ENCODE measurements at regions not wholly inside any gene's neighbourhood (a gene's known extent, or its start where the extent isn't known, plus 50 kb on each side); places are given as distances from the start of the nearest gene placed in this dataset.
A peak's percentile ranks its signal among the peaks of the same experiment; 100 is the strongest.

DNA sequence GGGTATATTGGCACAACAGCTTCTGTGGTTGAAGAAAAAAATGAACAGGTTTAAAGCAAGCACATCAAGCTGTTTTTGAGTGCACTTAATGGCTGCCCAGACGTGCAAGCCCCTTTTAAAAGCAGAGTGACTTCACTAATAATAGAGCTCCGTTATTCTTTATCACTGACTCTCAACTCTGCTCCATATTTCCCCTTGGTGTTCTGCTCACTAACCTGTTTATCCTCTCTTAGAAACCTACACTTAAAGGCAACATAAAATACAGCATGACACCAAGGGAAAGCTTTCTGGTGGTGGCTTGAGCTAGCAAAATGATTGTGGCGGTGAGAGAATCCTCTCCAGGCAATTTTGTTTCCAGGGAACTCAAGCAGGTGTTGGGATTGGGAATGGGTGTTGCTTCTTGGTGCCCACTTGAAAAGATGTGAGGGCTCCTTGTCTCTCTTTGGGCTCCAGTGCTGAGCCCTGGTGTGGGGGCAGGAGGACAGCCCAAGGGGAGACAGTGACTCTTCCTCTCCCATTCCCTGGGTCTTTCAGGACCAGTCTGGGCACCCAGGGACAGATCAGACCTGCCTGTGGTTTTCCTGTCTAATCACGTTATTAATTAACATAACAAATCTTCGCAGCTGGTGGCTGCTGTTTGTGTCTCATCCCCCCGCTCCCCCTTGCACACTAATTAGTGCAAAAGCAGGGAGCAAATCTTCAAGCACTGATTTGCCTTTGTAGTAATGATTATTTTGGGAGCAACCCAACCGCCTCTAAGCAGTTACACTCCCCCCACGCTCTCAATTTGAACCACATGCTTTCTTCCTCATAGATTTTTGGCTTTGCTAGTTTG lies 289.4 kb upstream of the CXCR4 start:
- DNase-seq (ENCODE audit: extremely low read depth in 1 of 2, low read depth in 1 of 2) = no peak

DNA sequence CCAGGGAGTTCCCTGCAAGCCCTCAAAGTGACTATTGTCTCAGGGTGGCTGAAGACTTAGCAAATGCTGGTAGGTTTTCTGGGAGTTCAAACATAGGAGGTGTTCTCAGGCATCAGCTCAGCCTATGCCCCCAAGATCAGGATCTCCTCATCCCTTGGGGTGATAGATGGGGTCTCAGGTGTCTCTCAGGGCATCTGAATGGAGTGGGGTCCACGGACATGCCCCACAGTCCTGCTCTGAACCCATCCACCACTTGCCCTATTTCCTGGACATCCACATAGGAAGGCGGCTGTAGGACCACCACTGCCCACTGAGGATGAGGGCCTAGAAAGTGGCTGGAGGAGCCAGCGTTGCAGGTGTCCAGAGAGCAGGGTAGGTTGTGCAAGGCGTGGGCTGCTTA lies 287.0 kb upstream of the CXCR4 start:
- no peak for DNase-seq (ENCODE audit: extremely low read depth in 1 of 2, low read depth in 1 of 2)

DNA sequence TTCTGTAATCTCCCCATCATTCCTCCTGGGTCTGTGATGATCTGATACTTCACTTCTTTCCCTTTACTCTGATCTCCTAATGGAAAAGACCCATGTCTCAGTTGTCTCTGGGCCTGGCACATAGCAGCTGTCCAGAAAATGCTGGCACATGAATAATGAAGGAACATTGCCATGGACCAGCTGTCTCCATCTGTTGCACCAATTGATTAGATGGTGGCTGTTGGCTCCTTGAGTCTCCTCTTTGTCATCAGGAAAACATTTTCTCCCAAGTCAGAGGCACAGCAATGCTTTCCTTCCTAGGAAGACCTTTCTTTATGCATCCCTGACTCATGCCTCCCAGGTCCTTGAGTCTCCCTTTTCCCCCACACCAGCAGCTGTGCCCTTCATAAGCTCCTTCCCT lies 286.2 kb upstream of the CXCR4 start:
- DNase-seq (ENCODE audit: extremely low read depth in 1 of 2, low read depth in 1 of 2) = no peak

DNA sequence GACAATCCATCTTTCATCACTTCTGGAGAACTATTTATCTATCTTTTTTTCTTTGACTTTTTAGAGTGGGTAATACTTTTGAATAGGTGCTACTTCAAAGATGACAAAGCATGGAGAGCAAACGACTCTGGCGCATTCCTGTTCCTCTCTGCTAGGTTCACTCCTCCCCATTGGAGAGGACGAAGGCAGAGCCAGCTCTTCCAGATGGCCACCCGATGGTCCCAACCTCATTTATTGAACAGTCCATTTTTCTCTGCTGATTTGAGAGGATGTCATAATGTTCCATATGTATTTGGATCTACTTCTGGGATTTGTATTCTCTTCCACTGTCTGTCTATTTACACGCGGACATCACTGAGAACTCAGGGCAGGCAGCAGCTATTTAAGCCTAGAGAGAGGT lies 284.3 kb upstream of the CXCR4 start:
- no peak for DNase-seq (ENCODE audit: extremely low read depth in 1 of 2, low read depth in 1 of 2)

DNA sequence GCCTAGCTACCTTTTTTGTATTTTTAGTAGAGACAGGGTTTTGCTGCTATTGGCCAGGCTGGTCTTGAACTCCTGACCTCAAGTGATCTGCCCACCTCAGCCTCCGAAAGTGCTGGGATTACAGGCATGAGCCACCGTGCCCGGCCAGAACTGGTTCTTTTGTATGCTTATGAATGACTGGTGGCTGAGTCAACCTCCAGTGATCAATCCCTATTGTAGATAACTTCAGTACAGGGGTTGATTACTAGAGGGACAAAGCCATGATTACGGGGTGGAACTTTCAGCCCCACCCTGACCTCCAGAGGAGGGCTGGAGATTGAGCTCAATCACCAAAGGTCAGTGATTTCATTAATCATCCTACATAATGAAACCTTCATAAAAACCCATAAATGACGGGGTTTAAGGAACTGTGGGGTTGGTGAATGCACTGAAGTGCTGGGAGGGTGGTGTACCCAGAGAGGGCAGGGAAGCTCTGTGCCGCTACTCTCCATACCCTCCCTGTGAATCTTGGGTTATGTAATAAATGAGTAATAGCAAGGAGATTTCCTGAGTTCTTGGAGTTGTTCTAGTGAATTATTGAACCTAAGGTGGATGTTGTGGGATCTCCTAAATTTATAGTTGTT lies 281.8 kb upstream of the CXCR4 start:
- no peak for DNase-seq (ENCODE audit: extremely low read depth in 1 of 2, low read depth in 1 of 2)

DNA sequence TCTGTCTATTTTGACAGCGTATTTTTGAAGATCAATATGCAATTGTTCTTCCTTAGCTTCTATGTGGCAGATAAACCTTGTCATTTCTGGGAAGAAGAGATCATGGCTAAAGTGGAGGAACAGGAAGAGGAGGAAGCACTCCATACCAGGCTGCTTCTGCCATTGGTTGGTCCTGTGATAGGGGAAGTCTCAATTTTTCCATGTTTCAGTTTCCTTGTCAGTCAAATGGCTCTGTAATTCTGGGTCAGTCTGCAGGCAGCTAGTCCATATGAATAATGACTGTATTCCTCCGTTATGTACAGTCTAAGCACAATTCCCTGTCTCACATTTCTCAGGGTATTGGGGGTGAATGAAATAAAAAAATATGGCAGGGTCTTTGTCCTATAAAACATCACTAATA lies 277.6 kb upstream of the CXCR4 start:
- DNase-seq (ENCODE audit: extremely low read depth in 1 of 2, low read depth in 1 of 2) = no peak

DNA sequence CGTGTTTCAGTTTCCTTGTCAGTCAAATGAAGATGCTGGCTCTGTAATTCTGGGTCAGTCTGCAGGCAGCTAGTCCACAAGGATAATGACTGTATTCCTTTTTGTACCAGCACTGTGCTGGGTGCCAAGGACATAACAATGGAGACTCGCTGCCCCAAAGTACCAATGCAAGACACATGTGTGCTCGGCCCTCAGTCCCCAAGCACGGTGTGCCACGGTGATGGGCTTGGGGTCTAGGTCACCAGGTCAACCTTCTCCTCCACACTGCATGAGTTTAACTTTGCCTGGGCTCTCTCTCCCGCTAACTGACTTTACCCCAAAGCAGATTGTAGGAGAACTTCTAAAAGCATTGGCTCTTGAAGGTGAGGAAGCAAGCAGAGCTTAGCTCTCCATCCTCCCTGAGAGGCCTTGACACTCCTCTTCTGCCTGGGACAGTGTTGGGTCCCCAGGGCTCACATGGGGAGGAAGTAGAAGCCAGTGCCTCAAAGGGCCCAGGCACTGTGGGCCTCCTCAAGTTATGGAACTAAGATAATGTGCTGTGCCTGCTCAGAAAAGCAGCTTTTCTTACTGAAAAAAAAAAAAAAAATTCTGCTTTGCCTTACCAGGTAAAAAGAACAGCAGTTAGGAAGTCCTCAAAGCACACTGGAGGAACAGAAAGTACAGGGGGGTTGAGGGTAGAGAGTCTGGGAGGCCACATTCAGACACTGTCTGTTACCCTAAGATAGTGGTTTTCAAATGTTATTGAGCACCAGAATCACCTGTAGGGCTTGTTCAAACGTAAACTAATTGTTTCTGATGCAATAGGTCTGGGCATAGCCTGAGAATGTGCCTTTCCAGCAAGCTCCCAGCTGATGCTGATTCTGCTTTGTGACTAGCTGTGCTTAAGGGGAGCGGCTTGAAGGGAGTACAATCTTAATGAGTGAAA lies 276.4 kb upstream of the CXCR4 start:
- DNase-seq (ENCODE audit: extremely low read depth in 1 of 2, low read depth in 1 of 2) = no peak

DNA sequence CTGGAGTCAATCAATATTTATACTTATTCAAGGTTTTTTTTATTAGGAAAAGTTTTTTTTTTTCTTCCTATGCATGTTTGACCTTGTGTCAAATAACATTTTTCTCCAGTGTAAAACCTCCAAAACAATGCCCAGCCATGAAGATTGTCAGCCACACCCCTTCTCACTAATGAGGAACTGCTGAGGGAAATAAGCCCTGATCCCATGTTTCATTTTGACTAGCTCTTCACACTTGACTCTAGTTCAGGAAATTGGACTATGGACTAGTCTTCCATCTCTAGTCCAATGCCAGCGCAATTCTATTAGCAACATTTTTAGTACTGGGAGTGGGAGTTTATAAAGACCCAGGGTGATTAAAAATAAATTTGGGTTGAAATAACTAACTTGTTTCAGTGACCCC lies 275.6 kb upstream of the CXCR4 start:
- DNase-seq (ENCODE audit: extremely low read depth in 1 of 2, low read depth in 1 of 2) = no peak

DNA sequence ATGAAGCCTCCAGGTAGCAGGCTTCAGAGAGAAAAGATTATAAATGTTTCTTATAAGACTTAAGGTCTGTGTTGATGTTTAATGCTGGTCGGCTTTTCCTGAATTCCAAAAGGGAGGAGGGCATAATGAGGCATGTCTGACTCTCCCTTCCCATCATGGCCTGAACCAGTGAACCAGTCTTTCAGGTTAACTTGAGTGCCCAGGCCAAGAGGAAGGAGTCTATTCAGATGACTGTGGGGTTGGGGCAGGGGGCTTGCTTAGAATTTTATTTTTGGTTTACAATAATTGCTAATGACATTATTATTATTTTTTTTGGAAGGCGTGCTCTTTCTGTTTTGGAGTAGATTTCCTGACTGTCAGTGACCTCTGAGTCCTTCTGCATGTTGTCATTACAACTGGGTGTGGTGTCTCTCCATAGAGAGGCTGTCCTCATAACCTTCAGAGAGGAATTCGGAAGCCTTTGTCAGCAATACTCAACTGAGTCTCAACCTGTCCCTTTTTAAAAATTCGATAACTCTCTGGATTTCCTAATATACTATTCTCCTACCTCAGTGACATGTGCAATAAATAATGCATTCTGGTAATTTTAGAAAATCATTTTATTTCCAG lies 275.1 kb upstream of the CXCR4 start:
- DNase-seq (ENCODE audit: extremely low read depth in 1 of 2, low read depth in 1 of 2) = no peak

DNA sequence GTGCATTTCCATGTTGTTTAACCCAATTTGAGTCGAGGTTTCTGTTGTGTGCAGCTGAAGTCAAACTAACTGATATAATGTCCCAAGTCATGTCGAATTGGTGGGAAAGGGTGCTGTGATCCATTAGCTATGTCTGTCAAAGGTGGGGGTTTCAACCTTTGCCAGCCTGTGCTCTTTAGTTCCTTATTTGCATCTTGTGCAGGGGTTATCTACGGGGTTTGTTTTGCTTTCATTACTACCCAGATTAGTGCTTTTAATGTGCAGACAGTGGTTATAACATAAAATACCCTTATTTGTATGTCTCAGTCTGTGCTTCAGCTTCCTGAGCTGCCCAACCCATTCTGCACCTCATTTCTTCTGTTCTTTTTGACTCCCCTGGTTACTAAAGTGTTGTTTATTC lies 271.9 kb upstream of the CXCR4 start:
- no peak for DNase-seq (ENCODE audit: extremely low read depth in 1 of 2, low read depth in 1 of 2)

DNA sequence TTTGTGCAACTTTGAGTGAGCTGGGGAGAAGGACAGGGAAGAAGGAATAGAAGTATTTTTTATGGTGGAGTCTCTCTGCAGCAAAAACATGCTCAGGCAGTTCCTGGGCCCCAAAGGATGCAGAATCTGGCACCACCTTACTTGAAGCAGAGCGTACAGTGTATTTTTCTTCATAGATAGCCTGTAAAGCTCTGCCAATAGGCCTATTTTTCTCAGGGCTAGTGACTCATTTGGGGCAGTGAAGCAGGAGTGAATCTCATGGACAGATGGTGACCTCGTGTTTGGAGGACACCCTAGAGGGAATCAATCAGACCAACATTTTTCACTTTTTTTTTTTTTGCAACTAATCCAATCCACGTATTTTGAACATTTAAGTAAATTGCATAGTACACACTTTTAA lies 268.1 kb upstream of the CXCR4 start:
- no peak for DNase-seq (ENCODE audit: extremely low read depth in 1 of 2, low read depth in 1 of 2)

DNA sequence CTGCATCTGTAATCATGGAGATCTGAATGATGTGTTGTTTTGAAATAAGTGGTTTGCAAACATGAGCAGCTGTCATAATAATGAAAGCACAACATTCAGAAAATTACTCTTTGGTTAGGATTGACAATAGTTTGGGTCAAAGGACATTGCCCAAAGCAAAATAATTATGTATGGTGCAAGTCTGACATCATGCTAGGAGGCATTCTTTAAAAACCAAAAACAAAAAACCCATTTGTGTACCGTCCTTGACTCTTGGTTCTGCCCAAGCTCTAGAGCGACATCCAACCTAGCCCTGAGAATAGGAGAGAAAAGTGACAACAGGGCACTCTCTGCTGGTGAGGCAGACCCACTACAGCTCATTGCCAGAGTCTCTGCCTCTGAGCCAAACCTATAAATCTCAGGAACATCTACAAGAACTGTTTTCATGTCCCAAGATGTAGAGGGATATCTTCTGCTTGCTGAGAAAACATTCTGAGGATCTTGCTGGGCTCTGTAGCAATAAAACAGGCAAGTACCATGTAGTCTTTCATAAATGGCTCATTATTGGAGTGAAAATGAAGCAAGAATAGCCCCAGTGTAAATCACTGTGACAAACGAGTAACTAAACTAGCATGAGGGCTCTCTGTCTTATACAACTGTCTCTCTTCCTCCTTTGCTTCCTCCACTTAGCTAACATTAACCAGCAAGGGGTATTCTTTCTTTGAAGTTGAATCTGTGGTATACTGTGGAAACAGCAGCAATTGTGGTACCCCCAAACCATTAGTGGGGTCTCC lies 266.8 kb upstream of the CXCR4 start:
- no peak for DNase-seq (ENCODE audit: extremely low read depth in 1 of 2, low read depth in 1 of 2)

DNA sequence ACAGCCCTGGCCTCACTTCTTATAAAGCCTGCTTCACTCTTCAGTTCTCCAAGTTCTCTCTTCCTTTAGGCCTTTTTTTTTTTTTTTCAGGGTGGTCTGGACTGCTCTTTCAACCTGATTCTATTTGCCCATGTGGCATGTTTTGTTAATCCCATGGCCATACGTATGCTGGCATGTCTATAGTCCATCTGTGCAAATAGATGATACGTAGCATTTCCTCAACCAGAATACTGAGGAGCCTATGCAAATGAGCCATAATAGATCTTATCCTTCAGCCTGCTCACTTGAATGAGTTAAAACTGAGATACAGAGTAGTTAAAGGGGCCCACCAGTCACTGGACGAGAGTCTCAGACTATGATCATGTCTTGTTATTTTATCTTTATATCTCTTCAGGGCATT lies 265.2 kb upstream of the CXCR4 start:
- no peak for DNase-seq (ENCODE audit: extremely low read depth in 1 of 2, low read depth in 1 of 2)

DNA sequence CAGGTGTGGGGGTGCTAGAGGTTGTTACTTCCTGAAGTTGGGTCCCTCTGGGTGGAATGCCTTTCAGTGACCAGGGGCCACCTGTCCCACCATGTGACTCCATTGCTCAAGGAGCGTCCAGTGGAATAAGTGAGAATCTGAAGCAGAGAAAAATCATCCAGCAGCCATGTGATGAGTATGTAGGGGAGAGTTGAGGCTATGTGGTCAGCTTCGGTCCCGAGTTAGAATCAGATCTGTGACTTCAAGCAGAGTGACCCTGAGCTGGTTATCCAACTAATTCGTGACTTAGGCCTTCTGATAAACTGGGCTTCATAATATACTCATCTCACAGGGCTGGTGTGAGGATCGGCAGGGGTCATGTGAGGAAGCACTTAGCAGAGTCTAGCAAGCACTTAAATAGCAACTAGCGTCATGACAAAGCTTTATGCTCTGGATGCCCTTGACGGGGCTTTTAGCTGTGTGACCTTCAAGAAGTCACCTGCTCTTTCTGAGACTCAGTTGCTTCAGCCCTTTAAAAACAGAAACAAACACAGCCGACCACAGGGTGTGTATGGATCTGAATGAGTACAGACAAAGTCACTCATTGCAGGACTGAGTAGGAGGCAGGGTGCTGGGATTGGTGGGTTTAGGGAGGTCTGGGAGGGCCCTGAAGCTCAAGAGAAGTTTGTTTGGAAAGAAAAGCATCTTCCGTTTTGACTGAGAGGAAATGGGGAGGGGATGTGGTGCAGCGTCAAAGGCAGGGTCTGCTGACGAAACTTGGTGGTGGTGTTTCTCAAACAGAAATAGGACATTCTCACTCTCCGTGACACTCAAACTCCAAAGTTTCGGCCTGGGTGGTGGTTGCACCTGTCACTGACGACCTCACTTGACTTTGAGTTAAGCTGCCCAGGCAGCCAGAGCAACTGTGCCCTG lies 264.0 kb upstream of the CXCR4 start:
- peak; percentile 64 to 91 for DNase-seq (ENCODE audit: extremely low read depth in 1 of 2, low read depth in 1 of 2)

DNA sequence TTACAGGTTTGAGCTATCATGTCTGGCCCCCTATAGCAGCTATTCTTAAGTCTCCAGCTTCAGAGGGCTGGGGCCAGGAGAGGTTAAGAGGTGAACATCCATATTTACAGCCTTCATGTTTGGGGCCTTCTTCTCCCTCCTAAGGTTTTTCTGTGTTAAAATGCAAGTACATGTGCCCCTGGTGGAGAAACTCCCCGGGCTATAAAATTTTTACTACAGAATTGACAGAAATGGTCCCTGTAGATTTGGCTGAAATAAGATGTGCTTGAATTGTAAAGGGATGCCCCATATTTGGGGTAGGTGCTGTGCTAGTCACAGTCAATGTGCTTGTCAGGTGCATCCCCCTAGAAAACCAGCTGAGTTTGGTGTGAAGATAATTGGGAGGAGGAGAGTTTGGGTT lies 263.3 kb upstream of the CXCR4 start:
- no peak for DNase-seq (ENCODE audit: extremely low read depth in 1 of 2, low read depth in 1 of 2)

DNA sequence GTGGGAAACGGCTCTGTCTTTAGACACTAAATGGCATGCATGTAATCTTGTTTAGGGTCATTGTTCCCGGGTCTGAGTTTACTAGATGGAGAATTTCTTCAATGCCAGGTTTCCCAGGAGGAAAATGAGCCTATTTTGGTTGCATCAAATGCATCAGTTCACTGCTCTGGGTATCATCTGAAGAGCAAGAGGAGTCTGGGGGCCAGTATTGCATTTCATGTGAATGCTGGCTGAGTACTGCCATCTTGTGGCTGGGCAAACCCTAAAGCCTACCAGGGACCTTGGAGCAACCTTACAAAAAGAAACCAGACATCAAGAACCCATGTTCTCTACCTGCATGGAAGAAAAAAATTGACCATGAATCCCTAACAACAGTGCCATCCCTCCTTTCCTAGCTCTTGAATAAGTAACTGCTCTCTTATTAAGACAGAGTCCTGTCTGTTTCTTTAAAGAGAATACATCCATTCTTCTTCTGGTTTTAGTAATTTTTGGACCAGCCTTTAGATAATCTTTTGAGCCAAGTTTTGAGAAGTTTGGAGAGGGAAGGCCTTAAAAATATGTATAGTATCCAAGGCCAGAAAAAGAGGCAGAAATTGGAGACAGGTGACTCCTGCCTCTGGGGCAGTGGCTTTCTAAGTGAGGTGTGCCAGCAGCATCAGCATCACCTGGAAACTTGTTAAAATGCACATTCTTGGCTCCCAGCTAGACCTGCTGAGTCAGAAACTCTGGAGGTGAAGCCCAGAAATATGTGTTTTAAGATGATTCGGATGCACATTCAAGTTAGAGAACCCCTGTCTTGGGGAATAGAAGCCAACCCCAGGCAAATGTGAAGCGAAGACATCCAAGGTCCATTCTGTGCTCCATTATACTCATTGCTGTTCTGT lies 261.0 kb upstream of the CXCR4 start:
- DNase-seq (ENCODE audit: extremely low read depth in 1 of 2, low read depth in 1 of 2) = no peak

DNA sequence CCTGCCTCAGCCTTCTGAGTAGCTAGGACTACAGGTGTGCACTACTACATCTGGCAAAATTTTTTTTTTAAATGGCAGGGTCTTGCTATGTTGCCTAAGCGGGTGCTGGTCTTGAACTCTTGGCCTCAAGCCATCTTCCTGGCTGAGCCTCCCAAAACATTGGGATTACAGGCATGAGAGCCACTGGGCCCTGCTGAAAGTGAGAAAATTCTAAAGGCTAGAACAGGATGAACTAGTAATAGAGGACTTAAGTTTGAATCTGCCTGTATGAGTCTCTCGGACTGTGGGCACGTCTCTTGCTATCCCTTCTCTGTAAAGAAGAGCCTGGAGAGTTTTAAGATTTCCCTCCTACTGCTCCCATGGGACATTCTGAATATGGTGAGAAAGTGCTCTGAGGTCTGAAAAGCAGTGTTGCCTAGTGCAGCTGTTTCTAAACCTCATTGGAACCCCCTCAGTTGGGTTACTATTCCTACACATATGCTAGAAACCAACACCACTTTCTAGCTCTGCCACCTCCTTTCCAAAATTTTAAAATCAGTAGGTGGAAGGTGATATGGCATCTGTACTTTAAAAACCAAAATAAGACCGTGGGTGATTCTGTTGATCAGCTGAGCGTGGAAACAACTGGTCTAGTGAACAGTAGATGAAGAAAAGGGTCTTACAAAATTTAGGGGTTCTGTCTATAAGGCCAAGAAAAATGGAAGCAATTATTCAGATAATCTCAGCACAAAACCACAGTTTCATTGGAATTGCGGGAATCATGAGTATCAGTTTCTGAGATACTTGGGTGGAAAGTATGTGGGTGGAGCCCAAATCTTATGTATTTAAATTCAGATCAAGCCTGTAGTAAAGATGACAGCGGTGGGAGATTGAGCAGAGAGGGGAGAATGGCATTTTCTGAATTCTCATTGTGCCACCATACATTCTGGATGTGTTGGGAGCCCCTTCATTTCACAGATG lies 259.8 kb upstream of the CXCR4 start:
- no peak for DNase-seq (ENCODE audit: extremely low read depth in 1 of 2, low read depth in 1 of 2)

All from stimulated activated CD8-positive, alpha-beta memory T cell treated with anti-CD3 and anti-CD28 coated beads, Interleukin-7, amount 100 ng/mL, for 48 hours (primary cell).